ENCODE measurements at regions not wholly inside any gene's neighbourhood (a gene's known extent, or its start where the extent isn't known, plus 50 kb on each side); places are given as distances from the start of the nearest gene placed in this dataset.

- no peak overlapping the region for H3K27ac ChIP-seq
- H3K9me3 ChIP-seq: no peaks in the 10 kb centered on the region
- DNase-seq: no peak
- TF ChIP-seq CTCF (IDR thresholded peaks at IDR 0.05): no peak
- no peak overlapping the region for H3K4me3 ChIP-seq
- no peak for ATAC-seq
- intact Hi-C loops (cut with DNase I): no loop called here
- H3K36me3 ChIP-seq: no peaks in the 10 kb centered on the region
- H3K27me3 ChIP-seq: no peaks in the 10 kb centered on the region
- no peaks in the 10 kb centered on the region for H3K4me1 ChIP-seq
These were observed 139.2 kb upstream of the AADAT start for GRCh38 chr4:170229006-170229405.

GRCh38 chr4:170227928-170228327, 138.2 kb upstream of the AADAT start:
- intact Hi-C loops (cut with DNase I): no loop called here
- Histone ChIP-seq H3K4me1 (no peaks in the 10 kb centered on the region), H3K36me3 (no peaks in the 10 kb centered on the region), H3K4me3 (no peak overlapping the region), H3K27me3 (no peaks in the 10 kb centered on the region), H3K27ac (no peak overlapping the region), H3K9me3 (no peaks in the 10 kb centered on the region)
- ATAC-seq (no peak), DNase-seq (no peak)
- no peak for TF ChIP-seq CTCF (IDR thresholded peaks at IDR 0.05)

GRCh38 chr4:170226288-170226687, 136.5 kb upstream of the AADAT start:
- ATAC-seq: peak; percentile 98

GRCh38 chr4:170214731-170215130, 125.0 kb upstream of the AADAT start:
- Histone ChIP-seq H3K27ac (no peak overlapping the region), H3K4me3 (no peak overlapping the region), H3K36me3 (no peaks in the 10 kb centered on the region), H3K4me1 (no peaks in the 10 kb centered on the region), H3K27me3 (no peaks in the 10 kb centered on the region), H3K9me3 (peaks cover 8% of the 10 kb centered on the region)
- DNase-seq: no peak
- intact Hi-C loops (cut with DNase I): no loop called here
- no peak for ATAC-seq
- no peak for TF ChIP-seq CTCF (IDR thresholded peaks at IDR 0.05)

More at GRCh38 chr4:170226288-170226687, 136.5 kb upstream of the AADAT start:
- Histone ChIP-seq H3K4me3 (peak overlapping the region; percentile 32), H3K27me3 (no peaks in the 10 kb centered on the region), H3K4me1 (no peaks in the 10 kb centered on the region), H3K9me3 (no peaks in the 10 kb centered on the region), H3K36me3 (no peaks in the 10 kb centered on the region), H3K27ac (no peak overlapping the region)
- intact Hi-C loops (cut with DNase I): no loop called here
- TF ChIP-seq CTCF (IDR thresholded peaks at IDR 0.05): no peak
- no peak for DNase-seq

GRCh38 chr4:170214101-170214500, 124.3 kb upstream of the AADAT start:
- no peak overlapping the region for H3K4me3 ChIP-seq
- no peak for TF ChIP-seq CTCF (IDR thresholded peaks at IDR 0.05)
- intact Hi-C loops (cut with DNase I): no loop called here
- peaks cover 8% of the 10 kb centered on the region for H3K9me3 ChIP-seq
- H3K4me1 ChIP-seq: no peaks in the 10 kb centered on the region
- no peak for DNase-seq
- H3K27ac ChIP-seq: no peak overlapping the region
- ATAC-seq: no peak
- no peaks in the 10 kb centered on the region for H3K27me3 ChIP-seq
- H3K36me3 ChIP-seq: no peaks in the 10 kb centered on the region

GRCh38 chr4:170202721-170203120, 113.0 kb upstream of the AADAT start:
- no peaks in the 10 kb centered on the region for H3K4me1 ChIP-seq
- no peak for ATAC-seq
- H3K4me3 ChIP-seq: no peak overlapping the region
- H3K9me3 ChIP-seq: no peaks in the 10 kb centered on the region
- no peaks in the 10 kb centered on the region for H3K36me3 ChIP-seq
- TF ChIP-seq CTCF (IDR thresholded peaks at IDR 0.05): no peak
- no peaks in the 10 kb centered on the region for H3K27me3 ChIP-seq
- no peak for DNase-seq
- intact Hi-C loops (cut with DNase I): no loop called here
- H3K27ac ChIP-seq: no peak overlapping the region
